Heart left ventricle (tissue), 16 donors: ENCODE measurements at regions not wholly inside any gene's neighbourhood (a gene's known extent, or its start where the extent isn't known, plus 50 kb on each side); places are given as distances from the start of the nearest gene placed in this dataset.

Experiments
- ATAC-seq, 4 donors: fragments of 200-7000 bp; cut with Tn5 transposase; one replicate each; pipeline ENCODE4 v1.9.1; 2020 to 2022; ENCODE audit warnings: moderate library complexity in 4 of 4, mild to moderate bottlenecking in 3 of 4, moderate number of reproducible peaks in 1 of 4
- DNase-seq, 5 donors: peaks; one replicate each; pipeline ENCODE4 v3.0.0-alpha.2; 2020
- H3K27ac ChIP-seq, 12 donors: fragments of 200-600 bp; sonication (generic) in 4 of 12; one replicate each; pipeline versions ENCODE4 v1.5.0 to v1.8.0; 2016 to 2022; ENCODE audit warnings: mild to moderate bottlenecking in 2 of 12
- H3K27me3 ChIP-seq, 9 donors: fragments of 200-600 bp; sonication (generic) in 2 of 9; one replicate each; pipeline versions ENCODE4 v1.5.1 to v1.8.0; 2016 to 2022; ENCODE audit warnings: mild to moderate bottlenecking in 3 of 9
- H3K36me3 ChIP-seq, 9 donors: fragments of 200-600 bp; sonication (generic) in 2 of 9; one replicate each; pipeline versions ENCODE4 v1.5.0 to v1.8.0; 2018 to 2022; ENCODE audit warnings: mild to moderate bottlenecking in 2 of 9
- H3K4me1 ChIP-seq, 12 donors: fragments of 200-600 bp; sonication (generic) in 4 of 12; one replicate each; pipeline versions ENCODE4 v1.5.0 to v1.8.0; 2016 to 2022; ENCODE audit warnings: mild to moderate bottlenecking in 3 of 12
- H3K4me3 ChIP-seq, 12 donors: fragments of 200-600 bp; sonication (generic) in 4 of 12; one replicate each; pipeline versions ENCODE4 v1.5.0 to v1.8.0; 2017 to 2022; ENCODE audit warnings: mild to moderate bottlenecking in 9 of 12, moderate library complexity in 4 of 12
- H3K9me3 ChIP-seq, 12 donors: fragments of 200-600 bp; sonication (generic) in 4 of 12; one replicate each; pipeline versions ENCODE4 v1.5.0 to v1.8.0; 2016 to 2022; ENCODE audit warnings: mild to moderate bottlenecking in 1 of 12
- POLR2A ChIP-seq, 2 donors: fragments of 450-650 bp; IDR thresholded peaks; one replicate each; pipeline ENCODE4 v1.6.1; 2017; ENCODE audit warnings: antibody characterized with exemption in 2 of 2, mild to moderate bottlenecking in 2 of 2, moderate library complexity in 2 of 2
- WGBS, 4 donors: extraction: QIAGEN DNeasy Blood & Tissue Kit in 2 of 4; methylation state at CpG; one replicate each; pipeline versions ENCODE4 v1.1.5 to v1.1.7; 2013 to 2018; 5-methylcytosine and 5-hydroxymethylcytosine counted together
- intact Hi-C, 10 donors: fragments of 100-400 bp; cut with DNase I; formaldehyde crosslinking; loops; one replicate each; pipeline versions ENCODE4 v1.11.1 to v1.14.2; 2022
- TF ChIP-seq, protein P1 (sequence below), 12 donors: fragments of 200-600 bp; sonication (generic) in 4 of 12; IDR thresholded peaks; one replicate each; pipeline versions ENCODE4 v1.5.0 to v1.8.0; 2018 to 2022; ENCODE audit warnings: antibody characterized with exemption in 12 of 12, mild to moderate bottlenecking in 5 of 12
- donor health status: ischemic (EF 13 %, LVEDD 7.1; RV severe dilation, severe dysfunction).
- donor health status: healthy with polysubstance abuse.
- donor health status: DM: no; HTN: yes; CAD: no.
- donor health status: DM: no; HTN: no; CAD: no.
- donor health status: ischemic (EF 25% LVEDD 6.9; RV normal size, moderate dysfunction).
- donor health status: ischemic (EF 25% LVEDD 5.7; RV mildly dilated, moderate dysfunction).
- donor health status: healthy.
- donor health status: DM: yes; HTN: yes; CAD: no.
- donor health status: ischemic (EF 35%, LVEDD 5.7; RV mildly dilated, moderate dysfunction).
- donor health status: nonischemic (EF 11% LVEDD 7.7; RV severe dilation, severe dysfunction).
- donor health status: DM: yes; HTN: yes; CAD: no.
- donor health status: PGD.
- donor health status: ischemic (EF 29% LVEDD 5.4; RV normal size, mild dysfunction).
- donor health status: nonischemic (EF 23%, LVEDD 6.1; RV moderate dilation, normal function).

DNA sequence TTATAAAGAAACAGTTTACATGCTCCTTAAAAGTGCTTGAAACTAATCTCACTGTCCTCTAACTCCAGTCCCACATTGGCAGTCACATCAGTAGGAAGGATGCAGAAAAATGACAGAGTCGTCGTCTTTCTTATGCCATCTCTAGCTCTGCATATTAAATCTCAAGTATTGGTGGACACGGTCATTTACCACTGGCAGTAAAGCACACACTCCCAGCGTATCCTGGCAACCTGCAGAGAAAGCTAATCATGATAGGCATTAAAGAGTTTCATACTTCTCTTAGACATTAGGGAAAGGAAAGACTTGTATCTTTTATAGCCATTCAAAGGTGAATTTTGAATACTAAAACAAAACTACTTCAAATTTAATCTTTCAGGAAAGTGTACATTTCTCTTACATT is 202.0 kb upstream of the COBL start:
- TF ChIP-seq, protein P1, sequence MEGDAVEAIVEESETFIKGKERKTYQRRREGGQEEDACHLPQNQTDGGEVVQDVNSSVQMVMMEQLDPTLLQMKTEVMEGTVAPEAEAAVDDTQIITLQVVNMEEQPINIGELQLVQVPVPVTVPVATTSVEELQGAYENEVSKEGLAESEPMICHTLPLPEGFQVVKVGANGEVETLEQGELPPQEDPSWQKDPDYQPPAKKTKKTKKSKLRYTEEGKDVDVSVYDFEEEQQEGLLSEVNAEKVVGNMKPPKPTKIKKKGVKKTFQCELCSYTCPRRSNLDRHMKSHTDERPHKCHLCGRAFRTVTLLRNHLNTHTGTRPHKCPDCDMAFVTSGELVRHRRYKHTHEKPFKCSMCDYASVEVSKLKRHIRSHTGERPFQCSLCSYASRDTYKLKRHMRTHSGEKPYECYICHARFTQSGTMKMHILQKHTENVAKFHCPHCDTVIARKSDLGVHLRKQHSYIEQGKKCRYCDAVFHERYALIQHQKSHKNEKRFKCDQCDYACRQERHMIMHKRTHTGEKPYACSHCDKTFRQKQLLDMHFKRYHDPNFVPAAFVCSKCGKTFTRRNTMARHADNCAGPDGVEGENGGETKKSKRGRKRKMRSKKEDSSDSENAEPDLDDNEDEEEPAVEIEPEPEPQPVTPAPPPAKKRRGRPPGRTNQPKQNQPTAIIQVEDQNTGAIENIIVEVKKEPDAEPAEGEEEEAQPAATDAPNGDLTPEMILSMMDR (IDR thresholded peaks at IDR 0.05): no peak
- TF ChIP-seq POLR2A (IDR thresholded peaks at IDR 0.05): no peak
- intact Hi-C loops: no loop called here
- Histone ChIP-seq H3K36me3 (no peaks in the 10 kb centered on the region), H3K4me3 (no peak overlapping the region), H3K27me3 (no peaks in the 10 kb centered on the region), H3K4me1 (no peaks in the 10 kb centered on the region), H3K27ac (no peak overlapping the region), H3K9me3 (no peaks in the 10 kb centered on the region)
- DNase-seq: no peak
- no peak for ATAC-seq
- WGBS, 4 donors: 81 to 86% (median 81%) methylated on average over 4 of the region's 4 CpGs

DNA sequence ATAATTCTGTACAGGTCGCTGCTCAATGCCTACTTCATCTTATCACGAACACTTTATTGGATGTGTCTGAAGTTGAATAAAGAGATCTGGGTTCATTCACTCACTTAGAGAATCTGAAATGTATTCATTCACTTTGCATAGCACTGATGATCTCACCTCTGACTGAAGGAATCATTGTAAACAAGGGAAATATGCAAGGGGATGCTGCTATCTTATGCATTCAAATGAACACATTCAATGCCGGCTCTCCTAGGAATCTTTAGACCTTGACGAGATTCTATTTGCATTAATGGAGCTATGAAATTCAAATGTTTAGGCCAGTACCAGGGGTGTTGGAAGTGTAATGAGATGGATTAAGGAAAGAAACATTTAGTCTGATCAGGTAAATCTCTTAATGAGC is 200.6 kb upstream of the COBL start:
- H3K27me3 ChIP-seq: no peaks in the 10 kb centered on the region
- 70 to 71% (median 70%) methylated on average over 4 of the region's 4 CpGs for WGBS, 4 donors
- TF ChIP-seq POLR2A (IDR thresholded peaks at IDR 0.05): no peak
- TF ChIP-seq, protein P1 (IDR thresholded peaks at IDR 0.05): no peak
- H3K27ac ChIP-seq: no peak overlapping the region
- H3K4me3 ChIP-seq: no peak overlapping the region
- H3K36me3 ChIP-seq: no peaks in the 10 kb centered on the region
- intact Hi-C loops: no loop called here
- H3K4me1 ChIP-seq: no peaks in the 10 kb centered on the region
- no peak for DNase-seq
- H3K9me3 ChIP-seq: no peaks in the 10 kb centered on the region
- no peak for ATAC-seq

DNA sequence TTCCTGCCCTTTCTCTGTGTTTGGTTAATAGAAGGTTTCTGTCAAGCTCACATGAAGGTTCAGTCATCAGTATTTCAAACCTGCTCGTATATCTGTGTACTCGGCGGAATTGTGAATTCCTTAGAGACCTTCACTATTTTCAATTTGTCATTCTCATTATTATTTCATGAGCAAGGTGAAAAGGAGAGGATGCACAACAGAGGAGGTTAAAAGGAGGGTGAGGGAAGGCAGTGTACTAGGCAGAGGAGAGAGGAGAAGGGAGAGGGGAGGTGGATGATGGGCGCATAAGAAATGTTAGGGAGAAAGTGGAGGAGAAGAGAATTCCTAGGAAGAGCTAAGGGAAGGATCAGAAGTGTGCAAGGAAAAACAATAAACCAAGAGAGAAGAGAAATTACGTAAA is 185.0 kb upstream of the COBL start:
- H3K9me3 ChIP-seq: peaks cover 0 to 8% (median 0%) of the 10 kb centered on the region in 12 donors
- no peaks in the 10 kb centered on the region for H3K4me1 ChIP-seq
- TF ChIP-seq POLR2A (IDR thresholded peaks at IDR 0.05): no peak
- TF ChIP-seq, protein P1 (IDR thresholded peaks at IDR 0.05): no peak
- no peak overlapping the region for H3K27ac ChIP-seq
- 66 to 80% (median 75%) methylated on average over 5 of the region's 5 CpGs for WGBS, 4 donors
- no peak overlapping the region for H3K4me3 ChIP-seq
- DNase-seq (no peak), ATAC-seq (no peak)
- H3K27me3 ChIP-seq: no peaks in the 10 kb centered on the region
- no peaks in the 10 kb centered on the region for H3K36me3 ChIP-seq
- intact Hi-C loops: loop anchor here in 1 of 10 donors (10.0 kb wide), 1 partner anchor 57 kb away; no protein-coding TSS in a partner anchor

DNA sequence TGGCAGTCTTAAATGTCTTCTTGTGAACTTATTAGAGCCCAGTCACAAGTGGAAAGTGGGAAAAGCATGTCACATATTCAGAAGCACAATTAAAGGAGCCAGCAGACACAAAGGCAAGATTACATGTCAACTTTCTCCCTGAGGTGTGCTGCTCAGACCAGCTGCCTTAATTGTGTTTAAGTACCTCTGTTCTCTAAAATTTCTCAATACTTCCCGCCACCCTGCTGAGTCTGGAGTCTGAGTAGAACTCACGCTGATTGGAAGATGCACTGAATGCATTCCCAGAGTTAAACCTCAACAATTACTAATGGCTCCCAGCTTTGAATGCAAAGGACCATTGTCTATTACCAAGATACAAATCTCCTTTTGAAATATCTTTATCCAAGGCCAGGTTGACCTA is 166.4 kb upstream of the COBL start:
- ATAC-seq (no peak), DNase-seq (no peak)
- Histone ChIP-seq H3K9me3 (no peaks in the 10 kb centered on the region), H3K27ac (no peak overlapping the region), H3K4me1 (no peaks in the 10 kb centered on the region), H3K36me3 (no peaks in the 10 kb centered on the region), H3K4me3 (no peak overlapping the region), H3K27me3 (peaks cover 0 to 8% (median 0%) of the 10 kb centered on the region in 9 donors)
- no peak for TF ChIP-seq POLR2A (IDR thresholded peaks at IDR 0.05)
- TF ChIP-seq, protein P1 (IDR thresholded peaks at IDR 0.05): no peak
- WGBS, 4 donors: 79 to 88% (median 84%) methylated on average over 2 of the region's 2 CpGs
- intact Hi-C loops: no loop called here
